LHCN-M2 (cell line): ENCODE measurements at regions not wholly inside any gene's neighbourhood (a gene's known extent, or its start where the extent isn't known, plus 50 kb on each side); places are given as distances from the start of the nearest gene placed in this dataset.
"Not testable (repeated sequence)": the region's sequence is repeated elsewhere in the genome, so short reads cannot be mapped to it uniquely, and the experiment has no call there.

ENCODE experiments used
- DNase-seq: peaks from one replicate; pipeline ENCODE4 v3.0.0-alpha.2; 2012; ENCODE audit warnings: low read depth

DNA sequence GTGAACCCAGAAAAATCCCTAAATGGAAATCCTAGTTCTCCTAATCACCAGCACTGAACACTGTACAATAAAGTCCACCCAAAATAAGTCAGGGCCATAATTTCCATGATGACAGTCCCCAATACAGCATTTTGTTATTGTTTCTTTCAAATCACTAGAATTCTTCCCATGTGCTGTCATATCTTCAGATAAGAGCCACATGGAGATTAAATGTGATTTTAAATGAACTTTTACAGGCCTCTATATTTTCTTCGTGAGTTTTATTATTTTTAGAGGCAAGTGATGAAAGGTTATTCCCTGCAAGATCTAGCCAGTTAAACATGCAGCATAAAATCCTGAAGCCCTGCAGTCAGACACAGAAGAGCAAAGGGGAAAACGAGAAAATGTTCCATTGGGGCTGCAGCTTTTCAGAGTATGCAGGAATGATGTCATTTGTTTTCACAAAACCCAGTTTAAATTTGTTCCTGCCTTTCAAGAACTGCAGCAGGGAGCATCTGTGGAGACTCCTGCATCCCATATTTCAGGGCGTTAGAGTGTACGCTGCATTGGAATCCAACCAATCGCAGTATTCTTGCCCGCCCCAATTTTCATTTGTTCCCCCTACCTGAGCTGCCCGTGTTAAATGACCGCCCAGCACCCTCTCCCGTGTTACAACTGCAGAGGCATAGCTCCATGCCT is 167.2 kb upstream of the KLF12 start:
- no peak for DNase-seq

- no peak for DNase-seq
Observed at GRCh38 chr13:74300162-74300561, 166.0 kb upstream of the KLF12 start.

DNA sequence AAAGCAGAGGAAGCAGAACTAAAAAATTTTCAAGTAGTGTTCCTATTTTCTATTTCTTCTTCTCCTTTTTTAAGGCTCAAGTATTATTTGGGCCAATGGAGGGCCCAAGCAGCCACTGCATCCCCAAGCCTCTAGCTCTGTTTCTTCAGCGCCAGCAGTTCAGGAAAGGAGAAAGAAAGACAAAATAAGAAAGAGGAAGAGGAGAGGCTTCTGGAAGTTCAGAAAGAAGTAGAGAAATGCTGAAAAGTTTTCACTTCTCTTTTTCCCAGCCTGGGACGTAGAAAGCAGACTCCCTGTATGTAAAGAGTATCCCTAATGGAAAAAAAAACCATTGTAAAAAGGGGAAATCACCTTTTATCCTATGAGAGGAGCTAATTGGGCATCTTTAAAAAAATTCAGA is 165.5 kb upstream of the KLF12 start:
- no peak for DNase-seq

DNA sequence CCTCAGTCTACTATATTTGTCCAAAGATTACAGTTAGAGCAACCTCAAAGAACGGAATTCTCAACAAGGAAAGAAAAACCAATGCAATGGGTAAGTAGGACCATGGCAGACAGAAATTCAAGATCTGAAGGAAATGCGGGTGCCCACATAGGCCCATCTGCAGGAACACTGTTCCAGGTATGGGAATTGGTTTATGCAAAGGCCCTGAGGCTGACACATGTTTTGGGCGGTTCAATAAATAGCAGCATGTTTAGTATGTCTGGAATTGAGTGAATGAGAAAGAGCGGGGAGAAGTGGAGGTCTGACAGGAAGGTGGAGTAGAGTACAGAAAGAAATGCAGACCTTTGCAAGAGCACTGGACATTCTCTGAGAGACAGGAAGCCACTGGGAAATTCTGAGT is 164.7 kb upstream of the KLF12 start:
- no peak for DNase-seq

GRCh38 chr13:74289861-74290773 is 155.9 kb upstream of the KLF12 start:
- peak; percentile 90 for DNase-seq

- no peak for DNase-seq
Observed at GRCh38 chr13:74289107-74289506, 154.9 kb upstream of the KLF12 start.

GRCh38 chr13:74288361-74288911 is 154.2 kb upstream of the KLF12 start:
- peak; percentile 75 for DNase-seq

GRCh38 chr13:74287724-74288169 is 153.5 kb upstream of the KLF12 start:
- peak; percentile 72 for DNase-seq

DNA sequence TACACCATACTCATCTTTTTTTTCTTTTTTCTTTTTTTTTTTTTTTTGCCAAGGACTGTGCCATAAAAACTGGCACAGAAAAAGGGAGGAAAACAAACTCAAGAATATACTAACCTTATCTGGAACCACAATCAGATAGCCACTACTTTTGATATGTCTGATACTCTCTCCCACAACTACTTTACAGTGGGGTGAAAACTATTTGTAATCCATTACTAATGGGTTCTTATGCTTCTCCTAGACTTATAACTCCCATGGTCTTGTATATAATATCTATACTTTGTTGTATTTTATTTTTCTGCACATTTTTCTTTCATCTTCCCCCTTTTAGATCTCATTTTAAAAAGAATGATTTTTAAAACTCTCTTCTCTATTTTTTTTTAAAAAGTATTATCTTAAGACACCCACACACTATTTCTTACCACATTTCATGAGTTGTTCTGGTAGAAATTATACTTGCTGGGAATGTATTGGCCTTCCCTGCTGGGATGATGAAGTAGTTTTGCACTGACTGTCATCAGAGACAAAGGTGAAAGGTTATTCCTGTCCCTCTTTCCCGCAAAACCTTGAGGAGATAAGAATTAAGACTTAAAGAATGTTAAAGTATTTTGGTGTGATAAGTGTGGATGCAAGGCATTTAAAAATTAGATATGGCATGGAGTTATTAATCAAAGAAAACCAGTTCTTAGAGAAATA is 146.7 kb upstream of the KLF12 start:
- no peak for DNase-seq

DNA sequence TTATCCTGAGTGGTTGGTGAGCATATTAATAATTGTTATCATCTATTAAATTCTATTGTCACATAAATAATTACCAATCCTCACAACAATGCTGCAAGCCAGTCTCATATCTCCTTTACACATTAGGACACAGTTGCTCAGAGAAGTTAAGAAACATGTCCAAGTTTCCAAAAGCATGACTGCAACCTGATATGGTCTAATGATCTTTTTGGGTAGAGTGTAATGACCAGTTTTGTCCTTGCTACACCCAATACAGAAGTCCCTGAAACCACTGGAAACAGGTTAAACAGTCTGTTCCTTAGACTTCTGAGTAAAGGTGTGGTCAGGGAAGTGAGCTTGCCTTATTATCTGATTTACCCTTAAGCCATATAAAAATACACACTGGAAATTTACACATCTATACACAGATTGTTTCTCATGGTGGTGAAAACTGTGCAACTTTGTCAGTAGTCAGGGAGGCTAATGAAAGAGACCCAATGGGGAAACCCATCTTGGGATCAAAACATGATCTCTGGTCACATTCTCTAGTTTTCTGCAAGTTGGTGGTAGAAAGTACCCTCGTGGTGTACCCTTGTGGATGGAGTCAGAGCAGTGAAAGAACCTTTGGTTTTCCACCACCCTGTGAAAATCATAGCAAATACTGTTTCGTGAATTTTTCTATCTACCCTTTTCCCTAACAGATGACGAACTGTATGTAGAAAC is 146.0 kb upstream of the KLF12 start:
- DNase-seq = no peak

GRCh38 chr13:74278901-74279300 is 144.7 kb upstream of the KLF12 start:
- DNase-seq = no peak

DNA sequence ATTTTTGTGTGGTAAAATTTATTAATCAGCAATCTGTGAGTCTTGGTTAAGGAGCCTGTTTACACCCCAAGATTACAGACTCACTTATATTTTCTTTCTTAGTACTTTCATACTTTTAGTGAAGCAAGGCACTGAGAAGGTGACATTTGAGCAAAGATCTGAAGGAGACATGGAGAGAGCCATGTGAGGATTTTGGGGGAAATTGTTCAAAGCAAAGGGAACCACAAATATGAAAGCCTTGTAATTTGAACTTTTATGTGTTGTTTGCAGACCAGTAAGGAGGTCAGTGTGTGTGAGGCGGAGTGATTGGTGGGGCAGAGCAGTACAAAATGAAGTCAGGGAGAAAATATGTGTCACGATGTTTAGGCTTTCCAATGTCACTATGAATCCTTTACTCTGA is 140.7 kb upstream of the KLF12 start:
- peak; percentile 70 for DNase-seq

DNA sequence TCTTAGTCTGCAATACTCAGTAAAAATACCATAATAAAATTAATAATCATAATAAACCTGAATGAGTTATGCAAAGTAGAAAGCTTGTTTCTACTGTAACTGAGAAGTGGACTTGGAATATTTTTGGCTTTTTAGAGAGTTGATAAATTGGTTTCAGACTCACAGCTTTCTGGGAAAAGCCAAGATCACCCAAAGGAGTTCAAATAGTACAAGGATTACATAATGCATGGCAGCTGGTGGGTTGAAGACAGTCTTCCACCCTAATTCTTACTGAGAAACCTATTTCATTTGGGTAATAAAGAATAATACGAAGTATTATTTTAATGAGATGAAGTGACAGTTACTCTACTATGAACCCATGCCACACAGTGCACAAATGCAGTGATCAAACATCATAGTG is 139.4 kb upstream of the KLF12 start:
- DNase-seq = peak; percentile 33

- no peak for DNase-seq
Observed at GRCh38 chr13:74272826-74273225, 138.6 kb upstream of the KLF12 start.

GRCh38 chr13:74270018-74270417 is 135.8 kb upstream of the KLF12 start:
- DNase-seq = no peak

GRCh38 chr13:74266861-74267260 is 132.7 kb upstream of the KLF12 start:
- DNase-seq = no peak

DNA sequence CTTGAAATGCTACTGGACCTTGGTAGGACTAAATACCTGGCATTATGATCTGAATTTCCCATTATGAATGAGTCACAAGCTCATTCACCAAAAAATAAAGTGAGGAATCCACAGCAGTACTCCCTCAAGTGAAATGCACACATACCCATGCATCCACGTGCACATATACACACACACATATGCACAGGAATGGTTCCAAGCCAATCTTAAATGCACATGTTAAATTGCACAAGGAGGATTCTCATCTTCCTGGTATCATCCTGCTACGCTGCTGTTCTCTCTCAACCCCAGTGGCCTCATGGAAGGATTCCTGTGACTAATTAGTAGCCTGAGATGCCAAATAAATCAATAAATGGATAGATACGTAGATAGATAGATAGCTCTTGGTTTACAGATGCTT is 132.1 kb upstream of the KLF12 start:
- no peak for DNase-seq

DNA sequence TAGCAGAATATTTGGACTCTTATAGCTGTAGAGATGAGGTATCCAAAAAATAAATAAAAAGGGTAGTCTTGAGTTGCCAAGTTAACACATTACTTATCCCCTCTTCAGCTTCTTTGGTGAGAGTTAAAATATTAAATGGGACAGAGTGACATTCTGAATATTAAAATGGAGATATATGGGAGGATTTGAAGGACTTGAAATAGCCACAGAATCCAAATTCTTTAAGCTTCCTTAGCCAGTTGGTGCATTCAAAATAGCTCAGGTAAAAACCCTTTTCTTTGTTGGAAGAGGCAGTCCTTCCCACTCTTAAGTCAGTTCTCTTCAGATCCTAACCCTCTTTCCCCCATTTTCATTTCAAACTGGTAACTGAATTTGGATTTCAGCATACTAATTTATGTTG is 130.1 kb upstream of the KLF12 start:
- DNase-seq = no peak

- not testable (repeated sequence) for DNase-seq
Observed at GRCh38 chr13:74260420-74260819, 126.2 kb upstream of the KLF12 start.

DNA sequence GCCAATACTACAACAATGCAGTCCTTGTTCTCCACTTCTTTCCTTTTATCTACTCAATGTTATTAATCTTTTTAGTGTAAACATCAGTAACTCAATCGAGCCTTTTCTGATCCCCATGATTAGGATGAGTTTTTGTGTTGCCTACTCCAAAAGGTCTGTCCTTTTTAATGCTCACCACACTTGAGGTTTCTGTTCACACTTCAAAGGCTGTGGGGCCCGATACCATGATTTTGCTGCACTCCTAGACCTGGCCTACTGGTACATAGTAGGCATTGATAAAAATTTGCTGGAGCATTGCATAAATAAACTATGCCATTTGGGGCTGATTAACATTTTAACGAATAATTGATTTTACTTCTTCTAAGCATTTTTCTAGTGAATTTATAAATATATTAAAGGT is 125.4 kb upstream of the KLF12 start:
- no peak for DNase-seq

DNA sequence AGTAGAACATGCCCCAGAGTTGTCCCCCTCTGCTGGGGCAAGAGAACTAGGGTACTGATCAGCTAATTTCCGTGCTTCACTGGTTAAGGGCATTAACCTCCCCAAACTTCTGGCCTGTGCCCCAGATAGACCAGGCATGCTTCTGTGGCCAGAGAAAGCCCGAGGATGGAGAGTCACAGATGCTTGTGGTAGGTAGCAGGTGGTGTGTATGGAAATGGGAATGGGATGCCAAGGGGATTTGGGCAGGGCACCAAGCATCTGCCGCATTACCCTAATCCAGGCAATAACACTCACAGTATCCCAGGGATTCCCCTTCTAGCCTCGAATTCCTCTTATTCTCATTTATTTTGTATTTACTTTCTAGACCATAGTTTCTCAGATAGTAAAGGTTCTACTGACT is 124.8 kb upstream of the KLF12 start:
- peak; percentile 62 for DNase-seq
